ENCODE measurements at regions not wholly inside any gene's neighbourhood (a gene's known extent, or its start where the extent isn't known, plus 50 kb on each side); places are given as distances from the start of the nearest gene placed in this dataset.
A peak's percentile ranks its signal among the peaks of the same experiment; 100 is the strongest.

DNA sequence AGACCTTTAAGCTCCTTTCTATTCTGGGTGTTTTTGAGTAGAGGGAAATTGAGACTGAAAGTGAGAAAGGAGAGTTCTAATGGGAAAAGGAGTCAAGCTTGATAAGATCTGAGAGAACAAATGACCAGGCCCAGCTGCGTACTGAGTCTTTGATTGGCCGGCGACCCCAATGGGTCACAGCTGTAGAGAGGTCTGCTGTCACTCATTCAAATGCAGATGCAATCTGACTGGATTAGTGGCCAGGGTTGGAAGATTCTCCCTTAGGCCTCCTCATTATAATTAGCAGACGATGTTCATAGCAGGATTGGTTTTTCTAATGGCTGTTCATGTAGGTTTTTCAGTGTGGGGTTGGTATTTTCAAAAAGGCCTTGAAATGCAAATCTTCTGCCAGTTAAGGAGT is 127.2 kb upstream of the SLC25A13 start:
- no peaks in the 10 kb centered on the region for H3K36me3 Mint-ChIP-seq
- DNase-seq (ENCODE audit: extremely low spot score, unreplicated experiment), result no peak
- H3K9me3 Mint-ChIP-seq, result no peaks in the 10 kb centered on the region
- no peak overlapping the region for H3K4me3 Mint-ChIP-seq
- no peak overlapping the region for H3K27ac Mint-ChIP-seq
- no peaks in the 10 kb centered on the region for H3K4me1 Mint-ChIP-seq (ENCODE audit: unreplicated experiment)
- H3K27me3 Mint-ChIP-seq, result no peaks in the 10 kb centered on the region
- TF ChIP-seq, protein P1, sequence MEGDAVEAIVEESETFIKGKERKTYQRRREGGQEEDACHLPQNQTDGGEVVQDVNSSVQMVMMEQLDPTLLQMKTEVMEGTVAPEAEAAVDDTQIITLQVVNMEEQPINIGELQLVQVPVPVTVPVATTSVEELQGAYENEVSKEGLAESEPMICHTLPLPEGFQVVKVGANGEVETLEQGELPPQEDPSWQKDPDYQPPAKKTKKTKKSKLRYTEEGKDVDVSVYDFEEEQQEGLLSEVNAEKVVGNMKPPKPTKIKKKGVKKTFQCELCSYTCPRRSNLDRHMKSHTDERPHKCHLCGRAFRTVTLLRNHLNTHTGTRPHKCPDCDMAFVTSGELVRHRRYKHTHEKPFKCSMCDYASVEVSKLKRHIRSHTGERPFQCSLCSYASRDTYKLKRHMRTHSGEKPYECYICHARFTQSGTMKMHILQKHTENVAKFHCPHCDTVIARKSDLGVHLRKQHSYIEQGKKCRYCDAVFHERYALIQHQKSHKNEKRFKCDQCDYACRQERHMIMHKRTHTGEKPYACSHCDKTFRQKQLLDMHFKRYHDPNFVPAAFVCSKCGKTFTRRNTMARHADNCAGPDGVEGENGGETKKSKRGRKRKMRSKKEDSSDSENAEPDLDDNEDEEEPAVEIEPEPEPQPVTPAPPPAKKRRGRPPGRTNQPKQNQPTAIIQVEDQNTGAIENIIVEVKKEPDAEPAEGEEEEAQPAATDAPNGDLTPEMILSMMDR (conservative IDR thresholded peaks at IDR 0.05), result no peak

DNA sequence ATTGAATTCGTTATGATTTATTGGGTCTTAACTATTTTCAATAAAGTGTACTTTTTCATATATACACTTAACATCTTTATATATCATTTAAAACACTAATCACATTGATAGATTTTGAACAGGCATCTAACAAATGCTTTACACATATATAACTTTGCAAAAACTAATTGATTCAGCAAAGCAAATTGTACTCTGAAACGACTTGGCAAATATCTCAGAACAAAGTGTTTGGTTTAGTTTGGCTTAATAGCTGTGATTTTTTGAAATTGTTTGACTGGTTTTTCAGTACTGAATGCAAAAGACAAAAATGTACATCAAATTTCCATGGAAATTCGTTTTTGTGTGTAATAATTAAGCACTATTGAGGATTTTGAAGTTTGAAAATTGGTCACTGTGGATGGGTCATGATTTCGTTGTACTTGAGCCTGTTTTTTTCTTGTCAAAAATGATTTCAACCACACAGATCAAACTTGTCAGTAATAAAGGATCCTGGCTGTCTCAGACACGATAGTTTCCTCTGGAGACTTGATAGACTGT is 125.3 kb upstream of the SLC25A13 start:
- H3K27ac Mint-ChIP-seq, result no peak overlapping the region
- TF ChIP-seq, protein P1 (conservative IDR thresholded peaks at IDR 0.05), result no peak
- DNase-seq (ENCODE audit: extremely low spot score, unreplicated experiment), result no peak
- no peaks in the 10 kb centered on the region for H3K36me3 Mint-ChIP-seq
- H3K27me3 Mint-ChIP-seq, result no peaks in the 10 kb centered on the region
- H3K9me3 Mint-ChIP-seq, result no peaks in the 10 kb centered on the region
- no peaks in the 10 kb centered on the region for H3K4me1 Mint-ChIP-seq (ENCODE audit: unreplicated experiment)
- no peak overlapping the region for H3K4me3 Mint-ChIP-seq

DNA sequence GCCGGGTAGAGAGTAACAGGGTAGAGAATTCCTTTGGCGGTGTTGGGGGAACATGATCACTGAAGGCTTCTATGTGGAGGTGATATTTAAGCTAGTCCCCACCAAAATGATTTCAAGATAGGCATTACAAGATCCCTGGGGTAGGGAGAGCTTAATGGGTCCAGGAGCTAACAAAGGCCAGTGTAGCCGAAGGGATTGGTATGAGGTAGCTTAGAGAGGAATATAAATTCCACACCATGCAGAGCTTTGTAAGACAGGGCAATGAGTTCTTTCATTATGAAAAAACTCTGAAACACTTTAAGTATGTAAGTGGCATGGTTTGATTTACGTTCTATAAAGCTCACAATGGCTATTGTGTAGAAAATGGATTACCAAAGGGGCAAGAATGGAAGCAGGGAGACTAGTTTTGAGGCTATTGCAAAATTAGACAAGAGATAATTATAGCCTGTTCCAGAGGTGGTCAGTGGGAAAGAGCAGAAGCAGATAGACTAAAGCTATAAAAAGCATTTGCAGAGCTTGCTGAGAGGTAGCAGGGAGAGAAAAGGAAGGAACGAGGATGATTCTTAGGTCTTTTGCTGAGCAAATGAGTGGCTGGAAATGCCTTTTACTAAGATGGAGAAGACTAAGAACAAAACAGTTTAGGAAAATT is 119.7 kb upstream of the SLC25A13 start:
- TF ChIP-seq, protein P1 (conservative IDR thresholded peaks at IDR 0.05), result no peak
- no peaks in the 10 kb centered on the region for H3K9me3 Mint-ChIP-seq
- DNase-seq (ENCODE audit: extremely low spot score, unreplicated experiment), result no peak
- H3K27ac Mint-ChIP-seq, result no peak overlapping the region
- peak overlapping the region; percentile 5 for H3K4me3 Mint-ChIP-seq
- no peaks in the 10 kb centered on the region for H3K27me3 Mint-ChIP-seq
- H3K4me1 Mint-ChIP-seq (ENCODE audit: unreplicated experiment), result peaks cover 7% of the 10 kb centered on the region
- H3K36me3 Mint-ChIP-seq, result no peaks in the 10 kb centered on the region

DNA sequence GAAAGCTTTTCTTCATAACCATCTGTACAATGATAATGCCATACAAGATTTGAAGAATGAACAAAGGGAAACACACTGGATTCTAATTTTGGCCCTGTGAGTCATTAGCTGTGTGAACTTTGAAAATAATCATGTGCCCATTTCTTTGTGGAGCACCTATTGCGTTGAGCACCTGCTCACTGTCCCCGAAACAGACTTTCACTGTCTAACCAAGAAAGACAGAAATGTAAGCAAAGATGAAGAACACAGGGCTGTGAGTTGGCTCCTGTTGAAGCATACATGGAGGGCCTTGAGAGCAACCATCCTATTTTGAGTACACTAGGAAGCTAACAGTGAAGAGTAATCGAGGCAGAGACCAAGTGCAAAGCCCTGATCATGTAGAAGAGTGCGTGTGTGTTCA is 118.4 kb upstream of the SLC25A13 start:
- no peaks in the 10 kb centered on the region for H3K9me3 Mint-ChIP-seq
- TF ChIP-seq, protein P1 (conservative IDR thresholded peaks at IDR 0.05), result no peak
- no peaks in the 10 kb centered on the region for H3K27me3 Mint-ChIP-seq
- H3K4me3 Mint-ChIP-seq, result no peak overlapping the region
- H3K36me3 Mint-ChIP-seq, result no peaks in the 10 kb centered on the region
- peaks cover 7% of the 10 kb centered on the region for H3K4me1 Mint-ChIP-seq (ENCODE audit: unreplicated experiment)
- DNase-seq (ENCODE audit: extremely low spot score, unreplicated experiment), result no peak
- H3K27ac Mint-ChIP-seq, result no peak overlapping the region

DNA sequence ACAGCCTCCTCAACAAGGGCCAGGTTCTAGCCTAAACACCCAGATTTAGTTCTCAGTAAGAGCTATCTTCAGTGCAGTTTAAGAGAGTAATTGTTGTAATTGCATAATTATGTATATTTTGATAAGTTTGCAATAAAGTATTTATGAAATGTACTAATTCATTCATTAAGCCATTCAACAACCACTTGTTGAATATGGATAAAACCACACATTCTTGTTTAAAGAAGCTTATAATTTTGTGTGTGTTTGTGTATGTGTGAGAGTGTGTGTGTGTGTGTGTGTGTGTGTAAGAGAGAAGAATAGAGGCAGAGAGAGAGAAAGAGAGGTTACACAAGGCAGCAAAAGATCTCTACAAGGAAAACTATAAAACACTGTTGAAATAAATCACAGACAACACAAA is 115.0 kb upstream of the SLC25A13 start:
- Mint-ChIP-seq H3K9me3 (no peaks in the 10 kb centered on the region), H3K27me3 (no peaks in the 10 kb centered on the region), H3K36me3 (no peaks in the 10 kb centered on the region), H3K4me1 (ENCODE audit: unreplicated experiment) (peaks cover 7% of the 10 kb centered on the region), H3K27ac (no peak overlapping the region), H3K4me3 (no peak overlapping the region)
- TF ChIP-seq, protein P1 (conservative IDR thresholded peaks at IDR 0.05), result no peak
- no peak for DNase-seq (ENCODE audit: extremely low spot score, unreplicated experiment)
